ENCODE measurements at regions not wholly inside any gene's neighbourhood (a gene's known extent, or its start where the extent isn't known, plus 50 kb on each side); places are given as distances from the start of the nearest gene placed in this dataset.

DNA sequence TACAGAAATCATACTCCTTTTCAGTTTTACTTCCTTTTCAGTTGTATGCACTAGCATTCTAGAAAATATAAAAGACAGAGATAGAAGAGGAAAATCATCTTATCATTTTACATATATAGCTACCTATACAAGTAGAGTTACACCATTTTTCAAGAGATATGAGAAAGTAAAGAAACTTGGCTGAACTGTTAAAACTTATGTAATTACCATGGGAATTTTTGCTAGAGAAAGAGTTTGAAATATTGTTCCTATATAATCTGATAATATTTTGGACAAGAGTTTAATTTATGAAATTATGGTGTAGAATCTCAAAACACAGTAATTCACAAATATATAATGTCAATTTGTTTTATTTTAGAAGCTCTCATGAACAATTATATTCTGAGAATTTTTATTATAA lies 180.8 kb downstream of the PLPPR4 start:
- Mint-ChIP-seq H3K27me3 (peaks cover 4% of the 10 kb centered on the region), H3K4me3 (no peak overlapping the region)
- DNase-seq: no peak

DNA sequence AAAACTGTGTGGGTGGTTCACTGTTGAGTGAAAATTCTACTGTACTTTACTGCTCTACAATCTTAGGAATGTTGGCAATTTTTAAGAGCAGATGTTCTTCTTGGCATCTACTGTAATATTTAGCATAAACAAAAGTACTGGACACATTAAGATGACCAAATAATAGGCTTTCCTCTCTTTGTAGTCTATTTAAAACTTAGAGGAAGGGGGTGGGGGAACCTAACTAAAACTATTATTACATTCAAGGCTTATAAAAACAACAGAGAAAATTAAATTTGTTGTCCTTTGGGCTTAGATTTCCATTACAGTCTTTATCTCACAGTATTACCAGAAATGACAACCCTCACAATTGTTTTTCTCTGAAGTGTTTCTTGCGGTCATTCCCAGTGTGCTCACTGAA lies 181.2 kb downstream of the PLPPR4 start:
- H3K36me3 Mint-ChIP-seq (ENCODE audit: low read depth): no peaks in the 10 kb centered on the region
- no peaks in the 10 kb centered on the region for H3K36me3 ChIP-seq (ENCODE audit: insufficient read depth, low read length)
- no peaks in the 10 kb centered on the region for H3K27me3 ChIP-seq (ENCODE audit: control insufficient read depth in 1 of 2, insufficient read depth in 2 of 2, low read length in 2 of 2)
- peaks cover 4% of the 10 kb centered on the region for H3K27me3 Mint-ChIP-seq
- H3K4me3 Mint-ChIP-seq: no peak overlapping the region
- H3K4me1 Mint-ChIP-seq (ENCODE audit: low read depth): no peaks in the 10 kb centered on the region
- no peak overlapping the region for H3K27ac Mint-ChIP-seq
- H3K4me1 ChIP-seq (ENCODE audit: insufficient read depth, low read length): no peaks in the 10 kb centered on the region
- ChIA-PET POLR2A (no interaction called here), CTCF (no interaction called here)
- H3K9me3 Mint-ChIP-seq: no peaks in the 10 kb centered on the region
- H3K27ac ChIP-seq (ENCODE audit: low read depth in 1 of 2, low read length in 2 of 2): no peak overlapping the region
- DNase-seq (no peak), ATAC-seq (ENCODE audit: poor library complexity) (no peak)
- TF ChIP-seq, protein P1, sequence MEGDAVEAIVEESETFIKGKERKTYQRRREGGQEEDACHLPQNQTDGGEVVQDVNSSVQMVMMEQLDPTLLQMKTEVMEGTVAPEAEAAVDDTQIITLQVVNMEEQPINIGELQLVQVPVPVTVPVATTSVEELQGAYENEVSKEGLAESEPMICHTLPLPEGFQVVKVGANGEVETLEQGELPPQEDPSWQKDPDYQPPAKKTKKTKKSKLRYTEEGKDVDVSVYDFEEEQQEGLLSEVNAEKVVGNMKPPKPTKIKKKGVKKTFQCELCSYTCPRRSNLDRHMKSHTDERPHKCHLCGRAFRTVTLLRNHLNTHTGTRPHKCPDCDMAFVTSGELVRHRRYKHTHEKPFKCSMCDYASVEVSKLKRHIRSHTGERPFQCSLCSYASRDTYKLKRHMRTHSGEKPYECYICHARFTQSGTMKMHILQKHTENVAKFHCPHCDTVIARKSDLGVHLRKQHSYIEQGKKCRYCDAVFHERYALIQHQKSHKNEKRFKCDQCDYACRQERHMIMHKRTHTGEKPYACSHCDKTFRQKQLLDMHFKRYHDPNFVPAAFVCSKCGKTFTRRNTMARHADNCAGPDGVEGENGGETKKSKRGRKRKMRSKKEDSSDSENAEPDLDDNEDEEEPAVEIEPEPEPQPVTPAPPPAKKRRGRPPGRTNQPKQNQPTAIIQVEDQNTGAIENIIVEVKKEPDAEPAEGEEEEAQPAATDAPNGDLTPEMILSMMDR (IDR thresholded peaks at IDR 0.05): no peak
- H3K9me3 ChIP-seq (ENCODE audit: control insufficient read depth in 1 of 2, insufficient read depth in 1 of 2, low read length in 2 of 2): no peaks in the 10 kb centered on the region
- H3K4me3 ChIP-seq (ENCODE audit: low read length): no peak overlapping the region
- intact Hi-C loops (cut with DNase I, micrococcal nuclease): no loop called here

More for the DNA sequence above, 180.8 kb downstream of the PLPPR4 start:
- intact Hi-C loops (cut with DNase I, micrococcal nuclease): no loop called here
- H3K4me1 ChIP-seq (ENCODE audit: insufficient read depth, low read length): no peaks in the 10 kb centered on the region
- H3K27ac ChIP-seq (ENCODE audit: low read depth in 1 of 2, low read length in 2 of 2): no peak overlapping the region
- H3K27me3 ChIP-seq (ENCODE audit: control insufficient read depth in 1 of 2, insufficient read depth in 2 of 2, low read length in 2 of 2): no peaks in the 10 kb centered on the region
- POLR2A ChIA-PET: no interaction called here
- ATAC-seq (ENCODE audit: poor library complexity): no peak
- CTCF ChIA-PET: no interaction called here
- no peaks in the 10 kb centered on the region for H3K9me3 ChIP-seq (ENCODE audit: control insufficient read depth in 1 of 2, insufficient read depth in 1 of 2, low read length in 2 of 2)
- TF ChIP-seq, protein P1 (IDR thresholded peaks at IDR 0.05): no peak
- Mint-ChIP-seq H3K36me3 (ENCODE audit: low read depth) (no peaks in the 10 kb centered on the region), H3K9me3 (no peaks in the 10 kb centered on the region), H3K27ac (no peak overlapping the region), H3K4me1 (ENCODE audit: low read depth) (no peaks in the 10 kb centered on the region)
- no peak overlapping the region for H3K4me3 ChIP-seq (ENCODE audit: low read length)
- no peaks in the 10 kb centered on the region for H3K36me3 ChIP-seq (ENCODE audit: insufficient read depth, low read length)

- Mint-ChIP-seq H3K27ac (no peak overlapping the region), H3K4me1 (ENCODE audit: low read depth) (no peaks in the 10 kb centered on the region), H3K36me3 (ENCODE audit: low read depth) (no peaks in the 10 kb centered on the region), H3K27me3 (peaks cover 7% of the 10 kb centered on the region), H3K9me3 (no peaks in the 10 kb centered on the region), H3K4me3 (no peak overlapping the region)
- no peaks in the 10 kb centered on the region for H3K9me3 ChIP-seq (ENCODE audit: control insufficient read depth in 1 of 2, insufficient read depth in 1 of 2, low read length in 2 of 2)
- H3K4me1 ChIP-seq (ENCODE audit: insufficient read depth, low read length): no peaks in the 10 kb centered on the region
- TF ChIP-seq, protein P1 (IDR thresholded peaks at IDR 0.05): no peak
- H3K27me3 ChIP-seq (ENCODE audit: control insufficient read depth in 1 of 2, insufficient read depth in 2 of 2, low read length in 2 of 2): no peaks in the 10 kb centered on the region
- no peak overlapping the region for H3K4me3 ChIP-seq (ENCODE audit: low read length)
- DNase-seq (no peak), ATAC-seq (ENCODE audit: poor library complexity) (no peak)
- no peak overlapping the region for H3K27ac ChIP-seq (ENCODE audit: low read depth in 1 of 2, low read length in 2 of 2)
- intact Hi-C loops (cut with DNase I, micrococcal nuclease): no loop called here
- H3K36me3 ChIP-seq (ENCODE audit: insufficient read depth, low read length): no peaks in the 10 kb centered on the region
- POLR2A ChIA-PET: no interaction called here
- CTCF ChIA-PET: no interaction called here
Measured at GRCh38 chr1:99447721-99448120, 183.4 kb downstream of the PLPPR4 start.

Measured in CD4-positive, alpha-beta T cell (primary cell).